GM06990 (cell line): ENCODE measurements at regions not wholly inside any gene's neighbourhood (a gene's known extent, or its start where the extent isn't known, plus 50 kb on each side); places are given as distances from the start of the nearest gene placed in this dataset.

Source experiments
- DNase-seq: peaks from one replicate; pipeline ENCODE4 v3.0.0-alpha.2; 2011; ENCODE audit not compliant: insufficient read length; ENCODE audit errors: extremely low read depth
- H3K27me3 ChIP-seq: replicated peaks from 2 replicates; pipeline ENCODE4 v1.6.0; 2011; ENCODE audit warnings: low read length; ENCODE audit not compliant: control insufficient read depth, insufficient read depth
- H3K36me3 ChIP-seq: 2 replicates; pipeline ENCODE4 v1.5.1; 2011; ENCODE audit warnings: low read length; ENCODE audit not compliant: control insufficient read depth, insufficient read depth
- H3K4me3 ChIP-seq: replicated peaks from 2 replicates; pipeline ENCODE4 v1.5.1; 2011; ENCODE audit warnings: low read depth, mild to moderate bottlenecking, control low read depth, low read length
- TF ChIP-seq, protein P1 (sequence below): IDR thresholded peaks from 2 replicates; pipeline ENCODE4 v1.5.1; 2011; ENCODE audit warnings: low read length, control low read depth, mild to moderate bottlenecking, inconsistent platforms; ENCODE audit not compliant: insufficient read depth, poor library complexity, severe bottlenecking

DNA sequence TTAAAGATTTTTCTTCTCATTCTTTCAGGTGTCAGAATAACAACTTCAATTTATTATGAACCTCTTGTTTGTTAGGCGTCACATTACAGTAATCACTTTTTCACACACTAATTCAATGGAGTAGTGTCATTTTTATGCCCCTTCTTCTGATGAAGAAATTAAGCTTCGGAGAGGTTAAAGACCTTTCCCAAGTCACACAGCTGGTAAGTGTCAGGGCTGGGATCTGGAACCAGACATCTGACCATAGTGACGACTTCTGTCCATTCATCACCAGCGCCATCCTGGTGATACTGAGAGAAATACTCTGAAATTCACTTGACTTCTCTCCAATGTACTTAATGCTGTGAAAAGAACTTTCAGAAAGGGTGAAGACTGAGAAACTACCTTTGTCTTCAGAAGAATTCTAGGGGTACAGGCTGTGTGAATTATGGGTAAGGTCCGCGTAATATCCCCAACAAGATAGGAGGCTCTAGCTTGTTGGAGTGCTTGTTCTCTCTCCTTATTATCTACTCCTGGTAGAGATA is 173.8 kb downstream of the GAS1 start:
- DNase-seq: no peak
- no peaks in the 10 kb centered on the region for H3K27me3 ChIP-seq
- H3K36me3 ChIP-seq: no peaks in the 10 kb centered on the region
- no peak overlapping the region for H3K4me3 ChIP-seq
- TF ChIP-seq, protein P1, sequence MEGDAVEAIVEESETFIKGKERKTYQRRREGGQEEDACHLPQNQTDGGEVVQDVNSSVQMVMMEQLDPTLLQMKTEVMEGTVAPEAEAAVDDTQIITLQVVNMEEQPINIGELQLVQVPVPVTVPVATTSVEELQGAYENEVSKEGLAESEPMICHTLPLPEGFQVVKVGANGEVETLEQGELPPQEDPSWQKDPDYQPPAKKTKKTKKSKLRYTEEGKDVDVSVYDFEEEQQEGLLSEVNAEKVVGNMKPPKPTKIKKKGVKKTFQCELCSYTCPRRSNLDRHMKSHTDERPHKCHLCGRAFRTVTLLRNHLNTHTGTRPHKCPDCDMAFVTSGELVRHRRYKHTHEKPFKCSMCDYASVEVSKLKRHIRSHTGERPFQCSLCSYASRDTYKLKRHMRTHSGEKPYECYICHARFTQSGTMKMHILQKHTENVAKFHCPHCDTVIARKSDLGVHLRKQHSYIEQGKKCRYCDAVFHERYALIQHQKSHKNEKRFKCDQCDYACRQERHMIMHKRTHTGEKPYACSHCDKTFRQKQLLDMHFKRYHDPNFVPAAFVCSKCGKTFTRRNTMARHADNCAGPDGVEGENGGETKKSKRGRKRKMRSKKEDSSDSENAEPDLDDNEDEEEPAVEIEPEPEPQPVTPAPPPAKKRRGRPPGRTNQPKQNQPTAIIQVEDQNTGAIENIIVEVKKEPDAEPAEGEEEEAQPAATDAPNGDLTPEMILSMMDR: no peak

DNA sequence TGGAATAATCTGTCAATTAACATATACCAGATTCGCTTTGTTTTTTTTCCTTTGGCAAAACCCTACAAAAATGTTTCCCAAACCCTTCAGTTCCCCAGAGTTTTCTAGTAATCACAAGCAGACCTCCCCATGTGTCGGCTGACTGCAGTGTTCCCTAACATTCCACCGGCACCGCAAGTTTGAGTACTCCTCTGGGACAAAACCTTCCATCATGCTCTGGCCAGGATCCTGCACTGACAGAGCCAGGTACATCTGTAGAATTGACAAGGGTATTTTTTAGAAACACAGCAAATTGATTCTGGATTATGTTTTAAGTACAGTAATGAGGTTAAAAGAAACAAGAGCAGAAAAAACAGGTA is 174.7 kb downstream of the GAS1 start:
- TF ChIP-seq, protein P1: no peak
- no peaks in the 10 kb centered on the region for H3K27me3 ChIP-seq
- no peak for DNase-seq
- no peaks in the 10 kb centered on the region for H3K36me3 ChIP-seq
- H3K4me3 ChIP-seq: no peak overlapping the region

DNA sequence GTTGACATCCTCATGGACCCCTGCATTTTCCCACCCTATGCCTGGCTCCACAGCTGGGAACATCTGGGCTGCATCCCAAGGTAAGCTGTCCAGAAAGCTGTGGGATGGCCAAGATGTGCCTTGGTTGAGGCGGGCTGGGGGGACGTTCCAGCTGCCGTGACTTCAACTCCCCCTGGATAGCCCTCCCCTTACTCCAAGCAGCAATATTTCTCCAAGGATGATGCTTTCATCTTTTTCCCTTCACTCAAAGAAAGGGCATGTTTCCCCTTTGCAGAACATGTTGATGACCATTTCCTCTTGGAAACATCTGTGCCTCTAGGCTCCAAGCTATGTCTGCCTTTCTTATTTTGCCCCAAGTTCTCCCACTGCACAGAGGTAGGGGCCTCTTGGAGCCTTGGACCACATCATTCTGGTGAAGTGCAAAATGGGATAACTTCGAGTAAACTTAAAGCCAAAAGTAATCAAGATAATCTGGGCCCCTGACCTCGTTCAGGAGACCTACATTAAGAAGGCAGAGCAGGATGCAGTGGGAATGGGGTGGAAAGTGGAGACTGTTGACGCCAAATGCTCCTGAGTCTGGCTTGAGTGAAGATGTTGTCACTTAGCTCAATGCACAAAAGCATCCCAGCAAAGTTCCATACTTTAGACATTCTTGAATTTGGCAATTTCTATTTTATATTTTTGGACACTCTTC is 175.2 kb downstream of the GAS1 start:
- Histone ChIP-seq H3K27me3 (no peaks in the 10 kb centered on the region), H3K36me3 (no peaks in the 10 kb centered on the region), H3K4me3 (no peak overlapping the region)
- TF ChIP-seq, protein P1: no peak
- no peak for DNase-seq

DNA sequence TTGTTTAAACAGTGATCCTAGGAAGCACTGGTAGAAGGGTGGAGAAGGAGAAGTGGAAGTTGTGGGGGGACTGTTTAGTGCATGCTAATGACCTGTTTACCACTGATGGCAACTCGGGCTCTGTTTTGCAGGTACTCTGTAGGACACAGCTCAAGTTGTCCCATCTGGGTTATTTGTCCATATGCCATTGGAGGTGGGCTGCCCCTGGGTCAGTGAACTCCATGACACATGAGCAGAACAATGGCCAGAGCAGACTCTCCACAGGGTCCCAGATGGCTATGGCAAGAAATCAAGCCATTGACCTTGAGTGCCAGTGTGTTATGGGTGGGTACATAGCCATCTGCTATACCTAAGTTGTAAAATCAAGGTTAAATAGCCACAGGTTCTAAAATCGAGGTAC is 175.9 kb downstream of the GAS1 start:
- TF ChIP-seq, protein P1: no peak
- H3K27me3 ChIP-seq: no peaks in the 10 kb centered on the region
- no peak for DNase-seq
- H3K4me3 ChIP-seq: no peak overlapping the region
- no peaks in the 10 kb centered on the region for H3K36me3 ChIP-seq

DNA sequence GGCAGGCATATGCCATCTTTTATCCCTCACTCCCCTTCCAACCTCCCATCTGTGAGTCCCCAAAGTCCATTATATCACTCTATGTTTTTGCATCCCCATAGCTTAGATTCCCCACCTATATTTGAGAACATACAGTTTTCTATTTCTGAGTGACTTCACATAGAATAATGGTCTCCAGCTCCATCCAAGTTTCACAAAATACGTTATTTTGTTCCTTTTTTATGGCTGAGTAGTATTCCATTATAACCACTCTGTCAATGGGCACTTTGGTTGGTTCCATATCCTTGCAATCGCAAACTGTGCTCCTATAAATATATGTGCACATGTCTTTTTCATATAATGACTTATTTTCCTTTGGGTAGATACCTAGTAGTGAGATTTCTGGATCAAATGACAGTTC is 178.6 kb downstream of the GAS1 start:
- Histone ChIP-seq H3K27me3 (no peaks in the 10 kb centered on the region), H3K36me3 (no peaks in the 10 kb centered on the region), H3K4me3 (no peak overlapping the region)
- DNase-seq: no peak
- TF ChIP-seq, protein P1: no peak

DNA sequence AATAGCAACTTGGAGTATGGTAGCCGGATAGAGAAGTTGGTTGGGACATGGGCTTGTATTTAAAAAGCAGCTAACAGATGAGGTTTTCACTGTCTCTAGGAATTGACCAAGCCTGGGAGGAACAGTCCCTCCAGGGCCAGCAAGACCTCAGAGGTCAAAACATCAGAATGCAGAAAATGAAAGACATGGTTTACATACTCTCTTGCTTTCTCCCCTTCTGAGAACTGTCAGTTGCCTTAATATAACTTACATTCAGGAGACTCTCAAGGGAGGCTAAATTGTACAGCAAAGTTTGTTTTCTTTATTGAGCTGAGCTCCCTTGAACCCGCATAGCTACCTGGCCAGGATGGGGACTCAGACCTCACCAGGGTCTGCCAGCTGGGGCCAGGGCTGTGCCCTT is 179.3 kb downstream of the GAS1 start:
- no peak overlapping the region for H3K4me3 ChIP-seq
- H3K27me3 ChIP-seq: no peaks in the 10 kb centered on the region
- TF ChIP-seq, protein P1: no peak
- no peaks in the 10 kb centered on the region for H3K36me3 ChIP-seq
- DNase-seq: no peak
